HepG2 (cell line): ENCODE measurements at regions not wholly inside any gene's neighbourhood (a gene's known extent, or its start where the extent isn't known, plus 50 kb on each side); places are given as distances from the start of the nearest gene placed in this dataset.

Experiments used
- ATAC-seq: fragments of 200-7000 bp; cut with Tn5 transposase; 3 replicates; pipeline ENCODE4 v1.9.1; 2020; ENCODE audit warnings: mild to moderate bottlenecking, moderate library complexity
- BruUV-seq: library from RNA; stranded (reverse); fragments of 400-500 nt; replicated peaks from 2 replicates; lab custom pipeline; 2021; lab: Mats Ljungman, UMichigan
- CTCF ChIA-PET: fragments of 300-600 bp; formaldehyde crosslinking; extraction: SDS; loops from one replicate; lab custom pipeline; 2021; ENCODE audit warnings: low total read pairs, inconsistent platforms, low intra/inter-chr PET ratio; lab: Yijun Ruan, JAX
- POLR2A ChIA-PET: fragments of 350-600 bp; sonication (Branson Sonifier 250); formaldehyde crosslinking; loops from one replicate; lab custom pipeline; 2020; ENCODE audit warnings: antibody characterized with exemption, inconsistent platforms; lab: Yijun Ruan, JAX
- DNase-seq: peaks from one replicate; pipeline ENCODE4 v3.0.0-alpha.2; 2015; ENCODE audit warnings: low spot score
- FAIRE-seq: peaks from 3 replicates; lab custom pipeline; 2011; peaks lifted over from hg19 to GRCh38; lab: Jason Lieb, UNC
- H2AFZ ChIP-seq: one replicate; pipeline ENCODE4 v1.6.1; 2011; ENCODE audit warnings: low read length, inconsistent platforms
- H3K27ac ChIP-seq: fragments of 300-600 bp; 3 replicates; pipeline ENCODE4 v1.8.0; 2011; ENCODE audit warnings: mixed run types, mild to moderate bottlenecking, mixed read lengths, low read length, inconsistent platforms; ENCODE audit not compliant: insufficient read depth; ENCODE audit errors: extremely low read length
- H3K27me3 ChIP-seq, 2 experiments: fragments of 200-600 bp in 1 of 2; 2 replicates in 1 of 2; 3 replicates in 1 of 2; pipeline versions ENCODE4 v1.6.0 to v1.8.0; 2011; ENCODE audit warnings: low read length in 2 of 2, mild to moderate bottlenecking in 2 of 2, moderate library complexity in 2 of 2, inconsistent platforms in 1 of 2; ENCODE audit not compliant: insufficient read depth in 2 of 2, control insufficient read depth in 1 of 2
- H3K36me3 ChIP-seq, 2 experiments: fragments of 200-600 bp in 1 of 2; replicated peaks in 1 of 2; 2 replicates in 1 of 2; 3 replicates in 1 of 2; pipeline versions ENCODE4 v1.5.1 to v1.8.0; 2011; ENCODE audit warnings: low read length in 2 of 2, inconsistent platforms in 1 of 2; ENCODE audit not compliant: insufficient read depth in 2 of 2, control insufficient read depth in 1 of 2
- H3K4me1 ChIP-seq: 2 replicates; pipeline ENCODE4 v1.5.1; 2012; ENCODE audit warnings: low read length, inconsistent platforms; ENCODE audit not compliant: insufficient read depth
- H3K4me2 ChIP-seq: 2 replicates; pipeline ENCODE4 v1.6.0; 2011; ENCODE audit warnings: low read depth, low read length, inconsistent platforms
- H3K4me3 ChIP-seq, 3 experiments: fragments of 200-600 bp in 1 of 3; sonication (generic), shearing (Covaris generic) in 1 of 3; replicated peaks in 1 of 3; 2 replicates each; pipeline ENCODE4 v1.5.1; 2011 to 2016; ENCODE audit warnings: low read length in 3 of 3, inconsistent platforms in 2 of 3, low read depth in 2 of 3, mild to moderate bottlenecking in 2 of 3, control low read depth in 1 of 3, mixed read lengths in 1 of 3; ENCODE audit not compliant: insufficient read depth in 1 of 3
- H3K79me2 ChIP-seq: one replicate; pipeline ENCODE4 v1.6.1; 2011; ENCODE audit warnings: low read length, inconsistent platforms; ENCODE audit not compliant: insufficient read depth
- H3K9ac ChIP-seq: 2 replicates; pipeline ENCODE4 v1.6.0; 2011; ENCODE audit warnings: mild to moderate bottlenecking, low read depth, low read length, inconsistent platforms; ENCODE audit not compliant: insufficient read depth
- H3K9me3 ChIP-seq: 2 replicates; pipeline ENCODE4 v1.5.1; 2012; ENCODE audit warnings: mild to moderate bottlenecking, low read length
- H4K20me1 ChIP-seq: 2 replicates; pipeline ENCODE4 v1.6.0; 2011; ENCODE audit warnings: inconsistent platforms, mild to moderate bottlenecking, low read length, moderate library complexity; ENCODE audit not compliant: insufficient read depth
- AHDC1 ChIP-seq: sonication (generic); formaldehyde crosslinking; IDR thresholded peaks from 2 replicates; pipeline ENCODE4 v1.5.1; 2020; ENCODE audit warnings: mild to moderate bottlenecking, missing genetic modification reagents, borderline replicate concordance
- CEBPG ChIP-seq: IDR thresholded peaks from 2 replicates; pipeline ENCODE4 v1.6.1; 2016
- CENPBD1 ChIP-seq: sonication (generic); formaldehyde crosslinking; IDR thresholded peaks from 2 replicates; pipeline ENCODE4 v1.8.0; 2022; ENCODE audit warnings: missing genetic modification reagents, low read depth, mild to moderate bottlenecking, borderline replicate concordance
- ETV6 ChIP-seq: sonication (generic); formaldehyde crosslinking; conservative IDR thresholded peaks from 2 replicates; pipeline ENCODE4 v1.4.0; 2020; ENCODE audit warnings: missing genetic modification reagents
- JUND ChIP-seq: sonication (generic); formaldehyde crosslinking; IDR thresholded peaks from 2 replicates; pipeline ENCODE4 v1.8.0; 2022; ENCODE audit warnings: mild to moderate bottlenecking, missing genetic modification reagents
- KMT2A ChIP-seq: sonication (generic); formaldehyde crosslinking; IDR thresholded peaks from 2 replicates; pipeline ENCODE4 v1.4.0; 2020; ENCODE audit warnings: missing genetic modification reagents
- MXI1 ChIP-seq: IDR thresholded peaks from 3 replicates; pipeline ENCODE4 v1.6.1; 2012; ENCODE audit warnings: low read depth, low read length, inconsistent platforms, borderline replicate concordance
- NFE2L2 ChIP-seq: fragments of 150-350 bp; IDR thresholded peaks from 2 replicates; pipeline ENCODE4 v1.6.1; 2014; ENCODE audit warnings: low read length
- SP140L ChIP-seq: sonication (generic); formaldehyde crosslinking; IDR thresholded peaks from 2 replicates; pipeline ENCODE4 v1.4.0; 2020; ENCODE audit warnings: missing genetic modification reagents, borderline replicate concordance
- TFDP2 ChIP-seq: sonication (generic); formaldehyde crosslinking; IDR thresholded peaks from 2 replicates; pipeline ENCODE4 v1.4.0; 2020; ENCODE audit warnings: missing genetic modification reagents
- ZBTB4 ChIP-seq: sonication (generic); formaldehyde crosslinking; IDR thresholded peaks from 2 replicates; pipeline ENCODE4 v1.4.0; 2020; ENCODE audit warnings: missing genetic modification reagents, mild to moderate bottlenecking, borderline replicate concordance
- ZNF143 ChIP-seq: sonication (generic); formaldehyde crosslinking; IDR thresholded peaks from 2 replicates; pipeline ENCODE4 v1.4.0; 2020; ENCODE audit warnings: missing genetic modification reagents
- ZNF431 ChIP-seq: sonication (generic); formaldehyde crosslinking; IDR thresholded peaks from 2 replicates; pipeline ENCODE4 v1.9.0; 2022; ENCODE audit warnings: missing genetic modification reagents, low read depth, mild to moderate bottlenecking, borderline replicate concordance
- ZNF549 ChIP-seq: sonication (generic); formaldehyde crosslinking; IDR thresholded peaks from 2 replicates; pipeline ENCODE4 v1.5.0; 2020; ENCODE audit warnings: missing genetic modification reagents
- ZNF703 ChIP-seq: sonication (generic); formaldehyde crosslinking; IDR thresholded peaks from 2 replicates; pipeline ENCODE4 v1.5.1; 2020; ENCODE audit warnings: missing genetic modification reagents, mild to moderate bottlenecking, moderate library complexity, borderline replicate concordance
- ZNF792 ChIP-seq: IDR thresholded peaks from 2 replicates; pipeline ENCODE4 v1.6.1; 2016
- WGBS: methylation state at CpG from one replicate; pipeline ENCODE4 v1.1.6; 2017; ENCODE audit warnings: low lambda C conversion rate; 5-methylcytosine and 5-hydroxymethylcytosine counted together
- in situ Hi-C: cut with HindIII; loops from 2 replicates; pipeline ENCODE4 v1.10.0; 2017; ENCODE audit warnings: low pct_unique_long_range_greater_than_20kb; ENCODE audit not compliant: extremely low pct_ligation_motif_present
- intact Hi-C: fragments of 100-400 bp; cut with micrococcal nuclease; formaldehyde crosslinking; loops from one replicate; pipeline ENCODE4 v1.10.0; 2022; ENCODE audit not compliant: unreplicated experiment

GRCh38 chr4:37760840-37761239 is 65.6 kb upstream of the PGM2 start:
- 84% methylated on average over 3 of the region's 3 CpGs for WGBS
- Histone ChIP-seq H3K27me3 (no peaks in the 10 kb centered on the region), H3K9ac (no peak overlapping the region), H3K9me3 (no peaks in the 10 kb centered on the region), H3K4me1 (peaks cover 55% of the 10 kb centered on the region), H3K36me3 (no peaks in the 10 kb centered on the region), H3K79me2 (no peaks in the 10 kb centered on the region), H3K4me3 (no peak overlapping the region), H4K20me1 (no peaks in the 10 kb centered on the region), H2AFZ (no peak overlapping the region)
- CTCF ChIA-PET, result no interaction called here
- BruUV-seq, result no TSS peak
- peak; percentile 56; the same call in 2 of the 3 replicates for ATAC-seq
- no peak for TF ChIP-seq ZNF431 (CRISPR knock-in tag)
- 0 out of 2 replicates have a peak, but pooled peaks have one; percentile 35 for TF ChIP-seq ZNF792 (CRISPR knock-in tag)
- no peak for TF ChIP-seq TFDP2 (CRISPR knock-in tag)
- TF ChIP-seq CENPBD1 (CRISPR knock-in tag), result no peak
- TF ChIP-seq NFE2L2, result no peak
- TF ChIP-seq AHDC1, result no peak
- no peak for TF ChIP-seq ZNF703 (CRISPR knock-in tag)
- TF ChIP-seq ZBTB4 (CRISPR knock-in tag), result no peak
- no peak for TF ChIP-seq ETV6
- no peak for TF ChIP-seq JUND (CRISPR knock-in tag)
- no peak for TF ChIP-seq SP140L (CRISPR knock-in tag)
- TF ChIP-seq ZNF143 (CRISPR knock-in tag), result no peak
- no peak for TF ChIP-seq KMT2A
- TF ChIP-seq ZNF549 (CRISPR knock-in tag), result no peak
- no peak for TF ChIP-seq MXI1
- TF ChIP-seq CEBPG, result peak; percentile 28; the same call in 1 of the 2 replicates
- TF ChIP-seq, all 625 proteins: peak for 2
- in situ Hi-C loops, result no loop called here
- no peak for DNase-seq
- intact Hi-C loops, result no loop called here
- Histone ChIP-seq H3K27ac (no peak overlapping the region), H3K4me2 (no peak overlapping the region)
- FAIRE-seq, result no peak
- POLR2A ChIA-PET, result no interaction called here
